SJSA1 (cell line): ENCODE measurements at regions not wholly inside any gene's neighbourhood (a gene's known extent, or its start where the extent isn't known, plus 50 kb on each side); places are given as distances from the start of the nearest gene placed in this dataset.

ENCODE experiments used
- DNase-seq, 2 experiments: peaks; one replicate each; pipeline ENCODE4 v3.0.0-alpha.2; 2015 to 2020; ENCODE audit warnings: low spot score in 2 of 2, low read depth in 1 of 2
- H3K27ac ChIP-seq: fragments of 250-450 bp; sonication (Bioruptor Pico); 2 replicates; pipeline ENCODE4 v1.5.1; 2020; ENCODE audit warnings: mild to moderate bottlenecking, moderate library complexity
- H3K27me3 ChIP-seq: fragments of 250-450 bp; sonication (Bioruptor Pico); replicated peaks from 2 replicates; pipeline ENCODE4 v1.5.1; 2020; ENCODE audit warnings: mild to moderate bottlenecking, moderate library complexity
- H3K36me3 ChIP-seq: fragments of 250-450 bp; sonication (Bioruptor Pico); 2 replicates; pipeline ENCODE4 v1.5.1; 2020; ENCODE audit warnings: mild to moderate bottlenecking
- H3K4me1 ChIP-seq: fragments of 250-450 bp; sonication (Bioruptor Pico); replicated peaks from 2 replicates; pipeline ENCODE4 v1.6.1; 2021; ENCODE audit warnings: mild to moderate bottlenecking
- H3K4me3 ChIP-seq: fragments of 250-450 bp; sonication (Bioruptor Pico); 2 replicates; pipeline ENCODE4 v1.5.1; 2020; ENCODE audit warnings: mild to moderate bottlenecking
- H3K9me3 ChIP-seq: fragments of 250-450 bp; sonication (Bioruptor Pico); replicated peaks from 2 replicates; pipeline ENCODE4 v1.5.1; 2020; ENCODE audit warnings: mild to moderate bottlenecking

DNA sequence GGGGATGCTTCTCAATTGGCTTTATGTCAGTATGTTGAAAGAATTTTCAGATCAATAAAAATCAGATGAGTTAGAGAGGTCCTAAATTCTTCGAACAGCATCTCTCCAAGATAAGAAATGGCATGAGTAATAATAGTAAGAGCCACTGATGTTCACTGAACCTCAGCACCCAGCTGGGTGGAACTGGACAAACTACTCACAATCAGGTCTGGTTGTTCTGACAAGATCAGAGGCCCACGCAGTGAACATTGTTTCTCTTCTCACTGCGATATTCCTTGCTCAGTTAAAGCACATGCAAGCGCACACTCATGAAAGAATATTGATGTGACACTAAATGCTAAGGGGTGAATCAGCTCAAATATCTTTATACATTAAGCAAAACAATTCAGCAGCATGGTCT lies 351.0 kb upstream of the AMELY start:
- H3K4me3 ChIP-seq: no peak overlapping the region
- H3K4me1 ChIP-seq: no peaks in the 10 kb centered on the region
- no peaks in the 10 kb centered on the region for H3K36me3 ChIP-seq
- no peaks in the 10 kb centered on the region for H3K27me3 ChIP-seq
- DNase-seq: no peak
- H3K27ac ChIP-seq: no peak overlapping the region
- no peaks in the 10 kb centered on the region for H3K9me3 ChIP-seq

DNA sequence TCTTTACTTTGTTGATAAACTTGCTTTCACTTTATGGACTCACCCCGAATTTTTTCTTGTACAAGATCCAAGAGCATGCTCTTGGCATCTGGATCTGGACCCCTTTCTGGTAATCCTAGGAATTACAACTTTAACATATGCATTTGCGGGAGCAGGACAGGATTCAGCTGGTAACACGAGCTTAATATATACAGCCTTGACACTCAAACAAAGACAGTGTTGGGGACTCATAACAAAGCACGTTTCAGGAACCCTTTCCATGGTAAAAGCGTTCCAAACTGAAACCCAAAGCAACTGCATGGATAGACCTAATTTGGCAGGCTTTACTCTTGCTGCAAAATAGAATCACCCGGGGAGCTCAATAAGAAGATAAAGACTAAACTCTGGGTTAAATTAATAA lies 349.7 kb upstream of the AMELY start:
- no peak for DNase-seq
- Histone ChIP-seq H3K4me1 (no peaks in the 10 kb centered on the region), H3K36me3 (no peaks in the 10 kb centered on the region), H3K9me3 (no peaks in the 10 kb centered on the region), H3K27ac (no peak overlapping the region), H3K27me3 (no peaks in the 10 kb centered on the region), H3K4me3 (no peak overlapping the region)

DNA sequence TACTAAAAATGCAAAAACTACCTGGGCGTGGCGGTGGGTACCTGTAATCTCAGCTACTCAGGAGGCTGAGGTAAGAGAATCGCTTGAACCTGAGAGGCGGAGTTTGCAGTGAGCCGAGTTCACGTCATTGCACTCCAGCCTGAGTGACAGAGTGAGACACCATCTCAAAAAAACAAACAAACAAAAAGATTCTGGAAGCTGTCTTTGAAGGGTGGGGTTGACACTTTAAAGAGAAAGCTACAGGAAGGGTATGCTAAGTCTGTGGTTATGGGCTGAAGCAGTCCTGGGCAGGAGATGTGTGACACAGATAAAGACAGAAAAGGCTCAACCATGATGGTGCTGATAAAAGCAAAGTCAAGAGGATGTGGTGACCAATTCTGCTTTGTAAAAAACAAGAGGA lies 328.5 kb upstream of the AMELY start:
- no peaks in the 10 kb centered on the region for H3K27me3 ChIP-seq
- no peaks in the 10 kb centered on the region for H3K9me3 ChIP-seq
- H3K4me1 ChIP-seq: no peaks in the 10 kb centered on the region
- no peak for DNase-seq
- no peak overlapping the region for H3K27ac ChIP-seq
- H3K4me3 ChIP-seq: no peak overlapping the region
- H3K36me3 ChIP-seq: no peaks in the 10 kb centered on the region

DNA sequence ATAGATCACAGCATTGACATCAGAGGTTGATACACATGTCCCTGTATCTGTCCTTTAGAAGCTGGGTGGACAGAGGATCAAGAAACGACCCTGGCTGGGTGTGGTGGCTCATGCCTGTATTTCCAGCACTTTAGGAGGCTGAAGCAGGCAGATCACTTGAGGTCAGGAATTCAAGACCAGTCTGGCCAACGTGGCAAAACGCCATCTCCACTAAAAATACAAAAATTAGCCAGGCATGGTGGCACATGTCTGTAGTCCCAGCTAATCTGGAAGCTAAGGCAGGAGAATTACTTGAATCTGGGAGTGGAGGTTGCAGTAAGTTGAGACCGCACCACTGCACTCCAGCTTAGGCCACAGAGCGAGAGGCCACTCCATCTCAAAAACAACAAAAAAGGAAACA lies 300.4 kb upstream of the AMELY start:
- Histone ChIP-seq H3K4me1 (no peaks in the 10 kb centered on the region), H3K9me3 (no peaks in the 10 kb centered on the region), H3K27ac (no peak overlapping the region), H3K4me3 (no peak overlapping the region), H3K27me3 (no peaks in the 10 kb centered on the region), H3K36me3 (no peaks in the 10 kb centered on the region)
- DNase-seq: no peak

DNA sequence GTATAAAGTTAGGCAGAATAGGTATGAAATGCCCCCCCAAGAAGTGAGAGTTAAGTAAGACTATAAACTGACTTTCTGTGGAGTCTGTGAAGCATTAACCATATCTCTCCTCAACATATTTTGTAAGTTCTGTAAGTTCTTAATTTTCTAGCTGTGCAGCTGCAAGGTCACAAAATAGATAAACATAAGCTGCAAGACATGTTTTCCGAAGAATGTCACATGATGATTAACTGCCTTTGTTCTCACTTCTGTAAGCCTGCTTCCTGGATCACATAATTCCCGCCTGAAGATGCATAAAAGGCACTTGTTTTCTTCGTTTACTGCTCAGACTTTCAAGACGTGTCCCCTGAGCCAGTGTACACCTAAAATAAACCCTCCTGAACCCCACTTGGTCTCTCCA lies 292.9 kb upstream of the AMELY start:
- Histone ChIP-seq H3K36me3 (no peaks in the 10 kb centered on the region), H3K27ac (no peak overlapping the region), H3K4me1 (no peaks in the 10 kb centered on the region), H3K27me3 (no peaks in the 10 kb centered on the region), H3K9me3 (no peaks in the 10 kb centered on the region), H3K4me3 (no peak overlapping the region)
- DNase-seq: no peak

DNA sequence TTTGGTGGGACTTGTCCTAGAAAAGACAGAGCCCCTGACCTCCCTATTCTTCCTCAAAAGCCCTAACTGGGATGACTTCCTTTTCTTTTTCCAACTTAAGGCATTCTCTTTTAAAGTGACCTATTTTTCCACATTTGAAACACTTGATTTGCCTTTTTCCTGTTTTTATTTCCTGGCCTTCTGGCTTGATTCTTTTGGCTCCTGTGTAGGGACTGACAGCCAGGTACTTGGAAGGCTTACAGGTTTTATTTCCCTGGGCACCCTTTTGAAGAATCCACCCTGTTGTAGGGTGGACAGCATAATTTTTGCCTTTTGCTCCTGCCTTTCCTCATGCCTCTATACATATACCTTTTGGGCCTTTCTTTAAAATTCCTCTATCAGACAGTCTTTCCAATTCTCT lies 271.0 kb upstream of the AMELY start:
- H3K36me3 ChIP-seq: no peaks in the 10 kb centered on the region
- no peak overlapping the region for H3K27ac ChIP-seq
- H3K4me3 ChIP-seq: no peak overlapping the region
- H3K9me3 ChIP-seq: no peaks in the 10 kb centered on the region
- no peaks in the 10 kb centered on the region for H3K27me3 ChIP-seq
- DNase-seq: no peak
- H3K4me1 ChIP-seq: no peaks in the 10 kb centered on the region

DNA sequence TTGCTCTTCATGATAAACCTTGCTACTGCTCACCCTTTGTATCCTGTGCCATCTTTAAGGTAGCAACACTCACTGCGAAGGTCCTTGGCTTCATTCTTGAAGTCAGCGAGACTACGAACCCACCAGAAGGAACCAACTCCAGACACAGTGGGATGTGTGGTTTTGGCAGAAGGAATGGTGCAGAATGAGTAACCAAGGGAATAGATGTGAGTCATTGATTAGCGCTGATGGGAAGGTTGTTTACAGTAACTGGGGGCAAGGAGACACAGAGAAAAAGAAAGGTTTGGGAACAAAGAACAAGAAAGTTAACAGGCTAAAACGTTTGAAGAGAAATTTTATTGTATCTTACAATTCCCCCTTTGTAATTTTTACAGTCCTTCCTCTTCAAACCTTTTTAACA lies 266.1 kb upstream of the AMELY start:
- Histone ChIP-seq H3K4me3 (no peak overlapping the region), H3K4me1 (no peaks in the 10 kb centered on the region), H3K36me3 (no peaks in the 10 kb centered on the region), H3K27me3 (no peaks in the 10 kb centered on the region), H3K27ac (no peak overlapping the region), H3K9me3 (no peaks in the 10 kb centered on the region)
- peak in 1 of 2 experiments; percentile 10 for DNase-seq

DNA sequence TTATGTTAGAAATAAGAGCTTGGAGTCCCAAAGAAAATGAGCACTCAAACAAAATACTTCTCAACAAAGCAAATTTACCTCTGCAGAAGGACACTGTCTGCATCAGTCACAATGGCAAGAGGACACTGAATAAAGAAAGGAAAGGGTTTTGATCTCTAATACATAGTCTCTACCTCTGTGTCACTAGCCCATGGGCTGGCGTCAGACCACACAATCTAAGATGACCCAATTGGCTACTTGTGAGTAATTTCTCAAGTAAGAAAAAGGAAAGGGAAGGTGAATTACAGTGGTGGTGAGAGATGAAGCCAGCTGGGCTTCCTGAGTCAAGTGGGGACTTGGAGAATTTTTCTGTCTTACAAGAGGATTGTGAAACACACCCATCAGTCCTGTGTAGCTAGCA lies 257.9 kb upstream of the AMELY start:
- Histone ChIP-seq H3K27ac (no peak overlapping the region), H3K36me3 (no peaks in the 10 kb centered on the region), H3K4me3 (no peak overlapping the region), H3K4me1 (no peaks in the 10 kb centered on the region), H3K27me3 (no peaks in the 10 kb centered on the region), H3K9me3 (no peaks in the 10 kb centered on the region)
- no peak for DNase-seq

DNA sequence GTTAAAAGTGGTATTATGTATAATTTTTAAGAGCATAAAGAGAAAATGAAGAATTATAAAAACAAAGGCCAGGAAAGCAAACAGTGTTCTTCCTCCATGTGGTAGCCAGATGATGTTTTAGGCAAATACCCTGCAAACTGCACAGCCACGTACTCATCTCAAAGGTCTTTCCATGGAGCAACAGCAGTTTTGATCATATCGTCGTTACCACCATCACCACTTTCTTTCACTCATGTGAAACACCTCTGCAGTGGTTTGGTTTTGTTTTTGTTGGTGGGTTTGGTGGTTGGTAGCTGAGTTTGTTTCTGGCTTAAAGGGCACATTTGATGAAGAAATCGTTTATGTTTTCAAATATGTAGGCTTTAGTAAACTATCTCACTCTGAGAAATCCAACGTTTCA lies 229.9 kb upstream of the AMELY start:
- no peak overlapping the region for H3K27ac ChIP-seq
- DNase-seq: no peak
- H3K9me3 ChIP-seq: no peaks in the 10 kb centered on the region
- H3K4me1 ChIP-seq: no peaks in the 10 kb centered on the region
- no peaks in the 10 kb centered on the region for H3K27me3 ChIP-seq
- no peaks in the 10 kb centered on the region for H3K36me3 ChIP-seq
- H3K4me3 ChIP-seq: no peak overlapping the region
